Hepatocyte (in vitro differentiated cells): ENCODE measurements at regions not wholly inside any gene's neighbourhood (a gene's known extent, or its start where the extent isn't known, plus 50 kb on each side); places are given as distances from the start of the nearest gene placed in this dataset.

Source experiments
- CTCF ChIP-seq: fragments of 200-600 bp; sonication (generic); IDR thresholded peaks from 2 replicates; pipeline ENCODE4 v1.5.1; 2016; ENCODE audit warnings: antibody characterized with exemption, mild to moderate bottlenecking; ENCODE audit not compliant: poor library complexity
- EZH2phosphoT487 ChIP-seq: fragments of 200-600 bp; sonication (generic); IDR thresholded peaks from one replicate; pipeline ENCODE4 v1.6.1; 2018; ENCODE audit warnings: antibody characterized with exemption, mild to moderate bottlenecking, low read depth, moderate library complexity; ENCODE audit not compliant: unreplicated experiment, severe bottlenecking

- no peak for TF ChIP-seq CTCF
- TF ChIP-seq EZH2phosphoT487: no peak
Observed at GRCh38 chr2:160928854-160929301, 231.3 kb upstream of the TANK start.
